ENCODE measurements at regions not wholly inside any gene's neighbourhood (a gene's known extent, or its start where the extent isn't known, plus 50 kb on each side); places are given as distances from the start of the nearest gene placed in this dataset.
A peak's percentile ranks its signal among the peaks of the same experiment; 100 is the strongest.
"Not testable (repeated sequence)": the region's sequence is repeated elsewhere in the genome, so short reads cannot be mapped to it uniquely, and the experiment has no call there.

DNA sequence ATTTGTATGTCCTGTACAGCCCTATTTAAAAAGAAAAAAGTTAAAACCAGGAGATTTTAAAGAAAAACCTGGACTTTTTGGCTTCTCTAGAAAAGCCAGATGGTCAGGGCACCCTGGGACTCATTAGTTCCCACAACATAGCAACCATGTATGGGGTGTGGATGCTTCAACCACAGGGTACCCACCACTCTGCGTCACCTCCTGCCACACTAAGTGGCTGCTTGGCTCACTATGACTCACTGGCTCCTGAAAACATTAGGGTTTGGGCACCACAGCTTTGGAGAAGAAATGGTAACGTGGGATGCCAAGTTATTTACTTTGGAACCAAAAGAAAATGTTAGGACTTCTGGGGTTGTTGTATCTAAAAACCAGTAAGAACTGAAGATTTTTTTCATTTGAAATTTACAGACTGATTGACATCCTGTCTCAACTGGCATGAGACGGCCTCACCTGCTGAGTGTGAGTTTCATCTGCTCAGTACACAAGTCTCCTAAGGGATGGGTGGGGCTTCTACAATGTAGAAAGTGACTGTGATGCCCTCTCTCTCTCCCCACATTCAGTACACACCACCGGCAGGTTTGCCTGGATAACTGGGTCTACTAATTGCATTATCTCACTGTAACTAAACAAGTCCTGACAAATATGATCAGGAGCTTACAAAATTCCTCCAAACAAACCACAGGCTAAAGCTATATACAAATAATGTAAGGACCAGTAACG is 103.9 kb downstream of the ESM1 start:
- no peaks in the 10 kb centered on the region for H3K4me1 ChIP-seq (ENCODE audit: insufficient read depth, low read length)
- H3K9me3 ChIP-seq (ENCODE audit: low read length) = peaks cover 9% of the 10 kb centered on the region
- no peaks in the 10 kb centered on the region for H3K36me3 ChIP-seq (ENCODE audit: insufficient read depth, low read length)
- H3K27me3 ChIP-seq (ENCODE audit: insufficient read depth, low read length) = peaks cover 46% of the 10 kb centered on the region
- no peak overlapping the region for H2AFZ ChIP-seq (ENCODE audit: low read depth, low read length)
- no peak overlapping the region for H3K4me3 ChIP-seq (ENCODE audit: low read length)

- Histone ChIP-seq H3K36me3 (ENCODE audit: insufficient read depth, low read length) (no peaks in the 10 kb centered on the region), H3K4me1 (ENCODE audit: insufficient read depth, low read length) (no peaks in the 10 kb centered on the region), H2AFZ (ENCODE audit: low read depth, low read length) (no peak overlapping the region), H3K4me3 (ENCODE audit: low read length) (no peak overlapping the region), H3K27me3 (ENCODE audit: insufficient read depth, low read length) (peaks cover 9% of the 10 kb centered on the region), H3K9me3 (ENCODE audit: low read length) (no peaks in the 10 kb centered on the region)
These were observed 108.4 kb downstream of the ESM1 start for GRCh38 chr5:54876976-54877375.

- H2AFZ ChIP-seq (ENCODE audit: low read depth, low read length) = no peak overlapping the region
- H3K36me3 ChIP-seq (ENCODE audit: insufficient read depth, low read length) = no peaks in the 10 kb centered on the region
- no peaks in the 10 kb centered on the region for H3K4me1 ChIP-seq (ENCODE audit: insufficient read depth, low read length)
- H3K4me3 ChIP-seq (ENCODE audit: low read length) = no peak overlapping the region
- no peaks in the 10 kb centered on the region for H3K9me3 ChIP-seq (ENCODE audit: low read length)
- H3K27me3 ChIP-seq (ENCODE audit: insufficient read depth, low read length) = peaks cover 8% of the 10 kb centered on the region
These were observed 108.8 kb downstream of the ESM1 start for GRCh38 chr5:54876556-54876955.

GRCh38 chr5:54874337-54875021 is 110.9 kb downstream of the ESM1 start:
- no peaks in the 10 kb centered on the region for H3K4me1 ChIP-seq (ENCODE audit: insufficient read depth, low read length)
- no peak overlapping the region for H3K4me3 ChIP-seq (ENCODE audit: low read length)
- peaks cover 14% of the 10 kb centered on the region for H3K27me3 ChIP-seq (ENCODE audit: insufficient read depth, low read length)
- H3K9me3 ChIP-seq (ENCODE audit: low read length) = no peaks in the 10 kb centered on the region
- no peak overlapping the region for H2AFZ ChIP-seq (ENCODE audit: low read depth, low read length)
- H3K36me3 ChIP-seq (ENCODE audit: insufficient read depth, low read length) = no peaks in the 10 kb centered on the region

- Histone ChIP-seq H3K9me3 (ENCODE audit: low read length) (no peaks in the 10 kb centered on the region), H3K36me3 (ENCODE audit: insufficient read depth, low read length) (no peaks in the 10 kb centered on the region), H2AFZ (ENCODE audit: low read depth, low read length) (no peak overlapping the region), H3K27me3 (ENCODE audit: insufficient read depth, low read length) (peaks cover 14% of the 10 kb centered on the region), H3K4me3 (ENCODE audit: low read length) (no peak overlapping the region), H3K4me1 (ENCODE audit: insufficient read depth, low read length) (no peaks in the 10 kb centered on the region)
These were observed 111.7 kb downstream of the ESM1 start for GRCh38 chr5:54873691-54874090.

GRCh38 chr5:54872810-54873209 is 112.6 kb downstream of the ESM1 start:
- no peaks in the 10 kb centered on the region for H3K36me3 ChIP-seq (ENCODE audit: insufficient read depth, low read length)
- H3K27me3 ChIP-seq (ENCODE audit: insufficient read depth, low read length) = peaks cover 14% of the 10 kb centered on the region
- H2AFZ ChIP-seq (ENCODE audit: low read depth, low read length) = no peak overlapping the region
- no peaks in the 10 kb centered on the region for H3K9me3 ChIP-seq (ENCODE audit: low read length)
- no peak overlapping the region for H3K4me3 ChIP-seq (ENCODE audit: low read length)
- H3K4me1 ChIP-seq (ENCODE audit: insufficient read depth, low read length) = no peaks in the 10 kb centered on the region

DNA sequence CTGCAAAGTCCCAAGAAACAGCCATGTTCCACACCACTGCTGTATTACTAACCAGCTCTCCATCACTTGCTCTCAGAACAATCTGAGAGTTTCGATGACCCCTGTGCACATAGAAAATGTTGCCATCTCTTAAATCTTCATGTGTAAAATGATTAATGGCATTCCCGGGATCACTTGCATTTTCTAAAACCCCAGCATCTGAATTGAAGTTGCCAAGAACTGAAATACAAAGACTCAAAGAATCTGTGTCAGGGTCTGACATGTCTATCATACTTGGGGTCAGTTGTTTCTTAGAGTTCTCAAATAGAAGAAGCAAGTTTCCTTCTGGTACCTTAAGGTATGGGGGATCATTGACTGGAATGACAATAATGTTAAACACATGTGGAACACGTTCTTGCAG is 115.1 kb downstream of the ESM1 start:
- Histone ChIP-seq H3K27me3 (ENCODE audit: insufficient read depth, low read length) (peaks cover 14% of the 10 kb centered on the region), H3K4me3 (ENCODE audit: low read length) (no peak overlapping the region), H3K36me3 (ENCODE audit: insufficient read depth, low read length) (no peaks in the 10 kb centered on the region), H3K4me1 (ENCODE audit: insufficient read depth, low read length) (no peaks in the 10 kb centered on the region), H3K9me3 (ENCODE audit: low read length) (no peaks in the 10 kb centered on the region), H2AFZ (ENCODE audit: low read depth, low read length) (no peak overlapping the region)

DNA sequence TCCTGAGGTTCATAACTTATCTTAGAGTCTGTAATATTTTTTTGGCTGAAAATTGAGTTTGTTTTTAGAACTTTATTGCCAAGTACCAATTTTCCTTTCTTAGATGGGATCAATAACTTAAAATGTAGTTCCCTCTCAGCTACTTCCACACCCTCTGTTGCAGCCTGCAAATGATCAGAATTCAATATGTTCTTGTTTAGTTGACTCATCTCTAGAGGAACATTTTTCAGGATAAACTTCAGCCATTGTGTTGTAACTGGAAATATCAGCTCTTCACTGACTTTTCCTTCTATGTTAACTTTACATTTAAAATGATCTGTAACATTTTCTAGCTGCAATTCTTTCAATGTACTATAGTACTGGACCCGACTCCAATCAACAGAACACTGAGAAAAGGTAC is 115.7 kb downstream of the ESM1 start:
- Histone ChIP-seq H3K36me3 (ENCODE audit: insufficient read depth, low read length) (no peaks in the 10 kb centered on the region), H3K4me3 (ENCODE audit: low read length) (no peak overlapping the region), H3K4me1 (ENCODE audit: insufficient read depth, low read length) (no peaks in the 10 kb centered on the region), H3K9me3 (ENCODE audit: low read length) (no peaks in the 10 kb centered on the region), H2AFZ (ENCODE audit: low read depth, low read length) (no peak overlapping the region), H3K27me3 (ENCODE audit: insufficient read depth, low read length) (peaks cover 14% of the 10 kb centered on the region)

DNA sequence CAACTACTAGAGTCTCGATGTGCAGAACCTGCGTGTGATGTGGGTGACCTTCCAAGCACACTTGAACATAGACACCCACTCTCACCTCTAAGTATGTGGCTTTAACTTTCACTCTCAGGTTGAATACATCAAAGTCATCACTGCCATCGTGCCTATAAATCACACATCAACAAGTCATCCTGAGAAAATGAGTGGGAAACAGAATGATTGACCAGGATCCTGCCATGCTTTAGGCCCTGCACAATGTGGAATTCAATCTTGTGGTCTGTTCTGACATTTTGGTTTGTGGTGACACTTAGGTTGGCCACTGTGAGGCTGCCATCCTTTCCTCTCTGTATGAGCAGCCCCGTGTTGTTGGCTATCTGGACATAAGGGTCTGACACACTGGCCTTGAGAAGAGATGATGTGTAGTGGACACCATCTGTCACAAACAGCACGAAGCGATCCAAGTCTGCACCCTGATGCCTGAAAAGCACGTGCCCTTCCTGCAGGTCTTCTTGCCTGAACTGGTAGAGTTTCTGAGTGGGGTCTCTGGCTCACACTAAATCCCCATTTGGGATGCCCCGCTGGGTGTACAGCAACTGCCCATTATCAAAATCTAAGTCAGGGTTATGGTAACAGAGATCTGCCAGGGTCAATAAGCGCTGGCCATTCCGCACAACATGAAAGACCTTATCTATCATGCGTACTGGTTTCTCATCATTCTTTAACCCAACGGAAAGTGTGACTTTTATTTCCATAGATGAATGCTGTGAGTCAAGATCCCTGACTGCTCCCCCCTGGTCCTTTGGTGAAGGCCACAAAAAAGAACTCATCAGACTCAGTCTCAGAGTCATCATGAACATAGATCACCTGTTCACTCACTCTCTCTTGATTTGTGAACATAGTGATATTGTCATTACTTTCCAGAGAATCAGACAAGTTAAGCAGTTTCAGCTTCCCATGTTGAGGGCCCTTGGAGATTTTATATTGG is 116.6 kb downstream of the ESM1 start:
- Histone ChIP-seq H3K9me3 (ENCODE audit: low read length) (no peaks in the 10 kb centered on the region), H2AFZ (ENCODE audit: low read depth, low read length) (no peak overlapping the region), H3K27me3 (ENCODE audit: insufficient read depth, low read length) (peaks cover 14% of the 10 kb centered on the region), H3K4me3 (ENCODE audit: low read length) (no peak overlapping the region), H3K4me1 (ENCODE audit: insufficient read depth, low read length) (no peaks in the 10 kb centered on the region), H3K36me3 (ENCODE audit: insufficient read depth, low read length) (no peaks in the 10 kb centered on the region)

DNA sequence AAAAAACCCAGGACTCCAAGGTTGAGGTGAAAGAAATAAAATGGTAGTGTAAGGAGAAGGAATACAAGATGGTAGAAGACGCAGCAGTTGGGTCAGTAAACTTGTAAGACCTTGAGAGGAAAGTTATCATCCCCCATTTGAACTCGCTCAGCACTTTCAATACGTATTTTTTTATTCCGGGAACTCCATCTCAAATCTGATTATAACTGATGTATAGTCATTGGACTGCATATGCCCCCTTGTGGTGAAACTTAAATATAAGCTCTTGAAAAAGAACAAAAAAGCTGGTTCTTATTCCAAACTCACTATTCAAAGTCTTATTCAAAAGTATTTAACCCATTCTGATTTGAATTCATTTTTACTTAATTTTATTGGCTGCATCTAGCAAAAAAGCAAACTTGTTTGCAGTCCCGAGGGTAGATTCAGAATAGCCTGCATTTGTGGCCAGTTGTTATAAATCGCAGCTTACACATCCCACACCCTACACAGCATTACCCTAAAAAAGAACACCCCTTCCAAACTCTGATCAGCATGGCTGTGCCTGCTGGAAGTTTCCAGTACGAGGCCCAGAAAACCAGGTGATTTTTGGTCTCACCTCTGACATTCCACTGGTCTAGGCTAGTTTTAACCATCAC is 118.0 kb downstream of the ESM1 start:
- peaks cover 11% of the 10 kb centered on the region for H3K27me3 ChIP-seq (ENCODE audit: insufficient read depth, low read length)
- H3K4me1 ChIP-seq (ENCODE audit: insufficient read depth, low read length) = no peaks in the 10 kb centered on the region
- H3K4me3 ChIP-seq (ENCODE audit: low read length) = no peak overlapping the region
- H2AFZ ChIP-seq (ENCODE audit: low read depth, low read length) = peak overlapping the region; percentile 57
- H3K36me3 ChIP-seq (ENCODE audit: insufficient read depth, low read length) = no peaks in the 10 kb centered on the region
- H3K9me3 ChIP-seq (ENCODE audit: low read length) = no peaks in the 10 kb centered on the region

GRCh38 chr5:54864911-54865515 is 120.4 kb downstream of the ESM1 start:
- not testable (repeated sequence) for H2AFZ ChIP-seq (ENCODE audit: low read depth, low read length); H3K9me3 ChIP-seq (ENCODE audit: low read length); H3K4me3 ChIP-seq (ENCODE audit: low read length); H3K4me1 ChIP-seq (ENCODE audit: insufficient read depth, low read length); H3K36me3 ChIP-seq (ENCODE audit: insufficient read depth, low read length); H3K27me3 ChIP-seq (ENCODE audit: insufficient read depth, low read length)

DNA sequence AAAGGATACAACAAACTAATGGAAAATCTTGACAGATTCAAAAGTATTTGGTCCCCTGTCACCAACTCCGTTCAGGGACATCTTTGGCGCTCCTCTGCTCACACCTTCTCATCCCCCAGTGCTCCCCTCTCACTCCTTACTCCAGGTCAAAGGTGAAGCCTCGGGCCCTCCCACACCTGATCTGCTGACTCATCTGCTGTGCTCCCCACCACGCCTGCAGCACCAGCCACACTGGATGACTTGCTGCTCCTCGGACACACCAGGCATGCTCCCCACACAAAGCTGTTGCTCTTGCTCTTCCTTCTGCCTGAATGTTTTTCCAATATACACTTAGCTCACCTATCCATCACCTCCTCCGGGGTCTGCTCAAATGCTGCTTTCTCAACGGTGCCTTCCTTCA is 123.4 kb downstream of the ESM1 start:
- no peaks in the 10 kb centered on the region for H3K27me3 ChIP-seq (ENCODE audit: insufficient read depth, low read length)
- no peaks in the 10 kb centered on the region for H3K36me3 ChIP-seq (ENCODE audit: insufficient read depth, low read length)
- H3K4me1 ChIP-seq (ENCODE audit: insufficient read depth, low read length) = no peaks in the 10 kb centered on the region
- H3K9me3 ChIP-seq (ENCODE audit: low read length) = peaks cover 2% of the 10 kb centered on the region
- no peak overlapping the region for H2AFZ ChIP-seq (ENCODE audit: low read depth, low read length)
- no peak overlapping the region for H3K4me3 ChIP-seq (ENCODE audit: low read length)
